ENCODE measurements at regions not wholly inside any gene's neighbourhood (a gene's known extent, or its start where the extent isn't known, plus 50 kb on each side); places are given as distances from the start of the nearest gene placed in this dataset.
"Not testable (repeated sequence)": the region's sequence is repeated elsewhere in the genome, so short reads cannot be mapped to it uniquely, and the experiment has no call there.

GRCh38 chr2:49343638-49344037, 189.3 kb upstream of the FSHR start:
- no peak for DNase-seq (ENCODE audit: low spot score)
- no peak for ATAC-seq

GRCh38 chr2:49342156-49342555, 187.8 kb upstream of the FSHR start:
- DNase-seq (ENCODE audit: low spot score) (no peak), ATAC-seq (no peak)

- DNase-seq (ENCODE audit: low spot score) (no peak), ATAC-seq (no peak)
Observed at GRCh38 chr2:49335546-49335945, 181.2 kb upstream of the FSHR start.

GRCh38 chr2:49332415-49332814, 178.1 kb upstream of the FSHR start:
- DNase-seq (ENCODE audit: low spot score), result no peak
- no peak for ATAC-seq

GRCh38 chr2:49318531-49318930, 164.2 kb upstream of the FSHR start:
- ATAC-seq, result no peak
- no peak for DNase-seq (ENCODE audit: low spot score)

GRCh38 chr2:49309461-49309860, 155.1 kb upstream of the FSHR start:
- no peak for ATAC-seq
- no peak for DNase-seq (ENCODE audit: low spot score)

GRCh38 chr2:49306925-49307324, 152.6 kb upstream of the FSHR start:
- ATAC-seq, result no peak

GRCh38 chr2:49298693-49299092, 144.4 kb upstream of the FSHR start:
- not testable (repeated sequence) for DNase-seq (ENCODE audit: low spot score); ATAC-seq

More at GRCh38 chr2:49306925-49307324, 152.6 kb upstream of the FSHR start:
- DNase-seq (ENCODE audit: low spot score), result no peak

GRCh38 chr2:49298230-49298629, 143.9 kb upstream of the FSHR start:
- DNase-seq (ENCODE audit: low spot score) (no peak), ATAC-seq (no peak)

GRCh38 chr2:49296107-49296867, 142.0 kb upstream of the FSHR start:
- no peak for DNase-seq (ENCODE audit: low spot score)
- no peak for ATAC-seq

- ATAC-seq (no peak), DNase-seq (ENCODE audit: low spot score) (no peak)
Observed at GRCh38 chr2:49294225-49294624, 139.9 kb upstream of the FSHR start.

GRCh38 chr2:49291619-49292018, 137.3 kb upstream of the FSHR start:
- ATAC-seq, result no peak
- no peak for DNase-seq (ENCODE audit: low spot score)

GRCh38 chr2:49289711-49290110, 135.4 kb upstream of the FSHR start:
- ATAC-seq, result no peak

GRCh38 chr2:49288902-49289700, 134.8 kb upstream of the FSHR start:
- DNase-seq (ENCODE audit: low spot score) (no peak), ATAC-seq (no peak)

More at GRCh38 chr2:49289711-49290110, 135.4 kb upstream of the FSHR start:
- DNase-seq (ENCODE audit: low spot score), result no peak

GRCh38 chr2:49288113-49288705, 133.9 kb upstream of the FSHR start:
- ATAC-seq, result no peak
- no peak for DNase-seq (ENCODE audit: low spot score)

- ATAC-seq (no peak), DNase-seq (ENCODE audit: low spot score) (no peak)
Observed at GRCh38 chr2:49286726-49287125, 132.4 kb upstream of the FSHR start.

GRCh38 chr2:49286045-49286444, 131.7 kb upstream of the FSHR start:
- ATAC-seq (no peak), DNase-seq (ENCODE audit: low spot score) (no peak)

- no peak for ATAC-seq
- DNase-seq (ENCODE audit: low spot score), result no peak
Observed at GRCh38 chr2:49278561-49278960, 124.2 kb upstream of the FSHR start.

GRCh38 chr2:49278141-49278540, 123.8 kb upstream of the FSHR start:
- ATAC-seq, result no peak
- DNase-seq (ENCODE audit: low spot score), result no peak

- ATAC-seq (peak; percentile 57), DNase-seq (ENCODE audit: low spot score) (no peak)
Observed at GRCh38 chr2:49271060-49271606, 116.8 kb upstream of the FSHR start.

GRCh38 chr2:49270091-49270490, 115.8 kb upstream of the FSHR start:
- no peak for ATAC-seq
- DNase-seq (ENCODE audit: low spot score), result no peak

GRCh38 chr2:49265471-49265870, 111.2 kb upstream of the FSHR start:
- DNase-seq (ENCODE audit: low spot score) (no peak), ATAC-seq (no peak)

All from left lobe of liver (tissue), 2 donors.